Trophoblast cell (in vitro differentiated cells and primary cell): ENCODE measurements at regions not wholly inside any gene's neighbourhood (a gene's known extent, or its start where the extent isn't known, plus 50 kb on each side); places are given as distances from the start of the nearest gene placed in this dataset.

Source experiments
- DNase-seq, 2 donors: peaks; one replicate each; pipeline ENCODE4 v3.0.0-alpha.2; 2016
- H2AFZ ChIP-seq: 2 replicates; pipeline ENCODE4 v1.6.1; 2013; ENCODE audit warnings: low read length, moderate library complexity, mild to moderate bottlenecking; ENCODE audit not compliant: insufficient read depth, poor library complexity
- H2AK5ac ChIP-seq: 2 replicates; pipeline ENCODE4 v1.6.1; 2013; ENCODE audit warnings: mild to moderate bottlenecking, low read length
- H2BK120ac ChIP-seq: 2 replicates; pipeline ENCODE4 v1.6.1; 2013; ENCODE audit warnings: low read length, mild to moderate bottlenecking, moderate library complexity; ENCODE audit not compliant: insufficient read depth, poor library complexity
- H2BK12ac ChIP-seq: 2 replicates; pipeline ENCODE4 v1.6.1; 2013; ENCODE audit warnings: mild to moderate bottlenecking, low read length, moderate library complexity
- H2BK5ac ChIP-seq: 2 replicates; pipeline ENCODE4 v1.6.1; 2013; ENCODE audit warnings: low read length, low read depth, moderate library complexity, mild to moderate bottlenecking; ENCODE audit not compliant: poor library complexity
- H3K14ac ChIP-seq: 2 replicates; pipeline ENCODE4 v1.6.1; 2013; ENCODE audit warnings: mild to moderate bottlenecking, low read length
- H3K18ac ChIP-seq: 2 replicates; pipeline ENCODE4 v1.6.1; 2013; ENCODE audit warnings: mild to moderate bottlenecking, low read length
- H3K23ac ChIP-seq: 2 replicates; pipeline ENCODE4 v1.6.1; 2013; ENCODE audit warnings: low read length
- H3K27ac ChIP-seq: 2 replicates; pipeline ENCODE4 v1.5.1; 2013; ENCODE audit warnings: low read depth, mild to moderate bottlenecking, inconsistent platforms, low read length, moderate library complexity
- H3K27me3 ChIP-seq: 2 replicates; pipeline ENCODE4 v1.6.1; 2013; ENCODE audit warnings: inconsistent platforms, mild to moderate bottlenecking, low read length, moderate library complexity; ENCODE audit not compliant: insufficient read depth
- H3K36me3 ChIP-seq, 2 experiments: 1 replicate in 1 of 2; 2 replicates in 1 of 2; pipeline ENCODE4 v1.6.1; 2013; ENCODE audit warnings: low read length in 2 of 2, mild to moderate bottlenecking in 2 of 2, moderate library complexity in 1 of 2; ENCODE audit not compliant: insufficient read depth in 2 of 2, control insufficient read depth in 1 of 2
- H3K4ac ChIP-seq: 2 replicates; pipeline ENCODE4 v1.6.1; 2013; ENCODE audit warnings: low read depth, mild to moderate bottlenecking, low read length, moderate library complexity
- H3K4me1 ChIP-seq, 2 experiments: 1 replicate in 1 of 2; 2 replicates in 1 of 2; pipeline ENCODE4 v1.6.1; 2013; ENCODE audit warnings: low read length in 2 of 2, mild to moderate bottlenecking in 2 of 2, moderate library complexity in 1 of 2; ENCODE audit not compliant: insufficient read depth in 2 of 2, control insufficient read depth in 1 of 2
- H3K4me2 ChIP-seq: 2 replicates; pipeline ENCODE4 v1.6.1; 2013; ENCODE audit warnings: inconsistent platforms, mild to moderate bottlenecking, low read length, moderate library complexity
- H3K4me3 ChIP-seq: 2 replicates; pipeline ENCODE4 v1.5.1; 2013; ENCODE audit warnings: mild to moderate bottlenecking, low read depth, low read length, inconsistent platforms
- H3K79me1 ChIP-seq: one replicate; pipeline ENCODE4 v1.6.1; 2013; ENCODE audit warnings: low read length
- H3K79me2 ChIP-seq: 2 replicates; pipeline ENCODE4 v1.6.1; 2013; ENCODE audit warnings: low read length, mild to moderate bottlenecking; ENCODE audit not compliant: control insufficient read depth, insufficient read depth, poor library complexity
- H3K9ac ChIP-seq: 2 replicates; pipeline ENCODE4 v1.6.1; 2013; ENCODE audit warnings: mild to moderate bottlenecking, low read length
- H3K9me3 ChIP-seq: 2 replicates; pipeline ENCODE4 v1.6.1; 2013; ENCODE audit warnings: low read depth, mild to moderate bottlenecking, control low read depth, inconsistent platforms, low read length; ENCODE audit not compliant: insufficient read depth
- H4K12ac ChIP-seq: 2 replicates; pipeline ENCODE4 v1.6.1; 2013; ENCODE audit warnings: low read depth, mild to moderate bottlenecking, low read length, moderate library complexity
- H4K8ac ChIP-seq: 2 replicates; pipeline ENCODE4 v1.6.1; 2013; ENCODE audit warnings: low read depth, mild to moderate bottlenecking, low read length, moderate library complexity
- H4K91ac ChIP-seq: one replicate; pipeline ENCODE4 v1.6.1; 2013; ENCODE audit warnings: low read depth, mild to moderate bottlenecking, low read length, moderate library complexity
- WGBS: extraction: QIAGEN DNeasy Blood & Tissue Kit; methylation state at CpG from one replicate; pipeline ENCODE4 v1.1.7; 2013; ENCODE audit warnings: missing lambda C conversion rate; ENCODE audit not compliant: insufficient read length, insufficient coverage; ENCODE audit errors: extremely low coverage; 5-methylcytosine and 5-hydroxymethylcytosine counted together

- Histone ChIP-seq H3K79me1 (no peaks in the 10 kb centered on the region), H2BK5ac (no peak overlapping the region), H2BK12ac (no peak overlapping the region), H3K14ac (no peak overlapping the region), H3K4me3 (no peak overlapping the region), H3K9me3 (peaks cover 2% of the 10 kb centered on the region), H3K4me1 (peaks cover 3 to 8% of the 10 kb centered on the region in 2 experiments), H3K79me2 (no peaks in the 10 kb centered on the region), H3K9ac (no peak overlapping the region), H4K12ac (no peak overlapping the region), H3K36me3 (no peaks in the 10 kb centered on the region), H3K4ac (no peak overlapping the region), H3K27me3 (no peaks in the 10 kb centered on the region), H3K27ac (no peak overlapping the region), H3K4me2 (no peak overlapping the region), H4K91ac (no peak overlapping the region), H4K8ac (no peak overlapping the region), H3K23ac (no peak overlapping the region), H2AFZ (no peak overlapping the region), H3K18ac (no peak overlapping the region), H2AK5ac (no peak overlapping the region), H2BK120ac (no peak overlapping the region)
- no peak for DNase-seq
- no CpG with 5 or more reads among the region's 5 CpGs for WGBS
Observed at GRCh38 chr2:38156436-38156835, 80.5 kb upstream of the CYP1B1 start.

GRCh38 chr2:38155015-38155414 lies 79.1 kb upstream of the CYP1B1 start:
- Histone ChIP-seq H3K4me3 (no peak overlapping the region), H3K27ac (no peak overlapping the region), H3K9me3 (peaks cover 2% of the 10 kb centered on the region), H3K18ac (no peak overlapping the region), H3K23ac (no peak overlapping the region), H2AK5ac (no peak overlapping the region), H3K4me1 (peaks cover 3 to 8% of the 10 kb centered on the region in 2 experiments), H3K27me3 (no peaks in the 10 kb centered on the region), H3K79me1 (no peaks in the 10 kb centered on the region), H2BK12ac (no peak overlapping the region), H4K8ac (no peak overlapping the region), H3K36me3 (no peaks in the 10 kb centered on the region), H3K4me2 (no peak overlapping the region), H2AFZ (no peak overlapping the region), H2BK5ac (no peak overlapping the region), H3K9ac (no peak overlapping the region), H3K14ac (no peak overlapping the region), H2BK120ac (no peak overlapping the region), H3K79me2 (no peaks in the 10 kb centered on the region), H4K91ac (no peak overlapping the region), H4K12ac (no peak overlapping the region), H3K4ac (no peak overlapping the region)
- DNase-seq, result no peak
- WGBS, result no CpG with 5 or more reads among the region's 3 CpGs

GRCh38 chr2:38154395-38154794 lies 78.4 kb upstream of the CYP1B1 start:
- Histone ChIP-seq H2BK120ac (no peak overlapping the region), H3K4me2 (no peak overlapping the region), H4K8ac (no peak overlapping the region), H3K4ac (no peak overlapping the region), H3K27me3 (no peaks in the 10 kb centered on the region), H3K4me3 (no peak overlapping the region), H2BK12ac (no peak overlapping the region), H4K12ac (no peak overlapping the region), H3K27ac (no peak overlapping the region), H3K79me1 (no peaks in the 10 kb centered on the region), H3K23ac (no peak overlapping the region), H3K79me2 (no peaks in the 10 kb centered on the region), H3K4me1 (peaks cover 5 to 8% of the 10 kb centered on the region in 2 experiments), H3K9me3 (peaks cover 2% of the 10 kb centered on the region), H3K14ac (no peak overlapping the region), H2AK5ac (no peak overlapping the region), H4K91ac (no peak overlapping the region), H2BK5ac (no peak overlapping the region), H2AFZ (no peak overlapping the region), H3K36me3 (no peaks in the 10 kb centered on the region), H3K18ac (no peak overlapping the region), H3K9ac (no peak overlapping the region)
- DNase-seq, result no peak
- WGBS, result no CpG with 5 or more reads among the region's 2 CpGs

GRCh38 chr2:38153476-38154135 lies 77.7 kb upstream of the CYP1B1 start:
- no peak overlapping the region for H3K4ac ChIP-seq
- no peak overlapping the region for H3K4me2 ChIP-seq
- no CpG with 5 or more reads among the region's 6 CpGs for WGBS
- no peaks in the 10 kb centered on the region for H3K79me2 ChIP-seq
- H3K4me1 ChIP-seq, result peaks cover 7 to 8% of the 10 kb centered on the region in 2 experiments
- H3K9ac ChIP-seq, result no peak overlapping the region
- peaks cover 2% of the 10 kb centered on the region for H3K9me3 ChIP-seq
- H3K14ac ChIP-seq, result no peak overlapping the region
- no peak overlapping the region for H2BK120ac ChIP-seq
- H2AK5ac ChIP-seq, result no peak overlapping the region
- H2AFZ ChIP-seq, result no peak overlapping the region
- no peaks in the 10 kb centered on the region for H3K27me3 ChIP-seq
- no peak overlapping the region for H3K23ac ChIP-seq
- no peak overlapping the region for H2BK5ac ChIP-seq
- H4K12ac ChIP-seq, result no peak overlapping the region
- no peak overlapping the region for H2BK12ac ChIP-seq
- no peak overlapping the region for H4K8ac ChIP-seq
- H4K91ac ChIP-seq, result no peak overlapping the region
- DNase-seq, result no peak
- H3K36me3 ChIP-seq, result no peaks in the 10 kb centered on the region
- peaks cover 5% of the 10 kb centered on the region for H3K79me1 ChIP-seq
- H3K27ac ChIP-seq, result no peak overlapping the region
- H3K4me3 ChIP-seq, result no peak overlapping the region
- H3K18ac ChIP-seq, result no peak overlapping the region
